ENCODE measurements at regions not wholly inside any gene's neighbourhood (a gene's known extent, or its start where the extent isn't known, plus 50 kb on each side); places are given as distances from the start of the nearest gene placed in this dataset.

- TF ChIP-seq CTCF (IDR thresholded peaks at IDR 0.05) = no peak
- Histone ChIP-seq H3K4me1 (no peaks in the 10 kb centered on the region), H3K9me3 (no peaks in the 10 kb centered on the region), H3K27ac (no peak overlapping the region), H3K4me3 (no peak overlapping the region), H3K36me3 (no peaks in the 10 kb centered on the region), H3K27me3 (no peaks in the 10 kb centered on the region)
- no peak for DNase-seq (ENCODE audit: low spot score)
Measured at GRCh38 chr6:8361259-8361658, 74.1 kb downstream of the SLC35B3 start.

- TF ChIP-seq CTCF (IDR thresholded peaks at IDR 0.05) = no peak
- Histone ChIP-seq H3K36me3 (no peaks in the 10 kb centered on the region), H3K4me3 (no peak overlapping the region), H3K4me1 (no peaks in the 10 kb centered on the region), H3K9me3 (no peaks in the 10 kb centered on the region), H3K27ac (no peak overlapping the region), H3K27me3 (no peaks in the 10 kb centered on the region)
- no peak for DNase-seq (ENCODE audit: low spot score)
Measured at GRCh38 chr6:8352966-8353340, 82.4 kb downstream of the SLC35B3 start.

DNA sequence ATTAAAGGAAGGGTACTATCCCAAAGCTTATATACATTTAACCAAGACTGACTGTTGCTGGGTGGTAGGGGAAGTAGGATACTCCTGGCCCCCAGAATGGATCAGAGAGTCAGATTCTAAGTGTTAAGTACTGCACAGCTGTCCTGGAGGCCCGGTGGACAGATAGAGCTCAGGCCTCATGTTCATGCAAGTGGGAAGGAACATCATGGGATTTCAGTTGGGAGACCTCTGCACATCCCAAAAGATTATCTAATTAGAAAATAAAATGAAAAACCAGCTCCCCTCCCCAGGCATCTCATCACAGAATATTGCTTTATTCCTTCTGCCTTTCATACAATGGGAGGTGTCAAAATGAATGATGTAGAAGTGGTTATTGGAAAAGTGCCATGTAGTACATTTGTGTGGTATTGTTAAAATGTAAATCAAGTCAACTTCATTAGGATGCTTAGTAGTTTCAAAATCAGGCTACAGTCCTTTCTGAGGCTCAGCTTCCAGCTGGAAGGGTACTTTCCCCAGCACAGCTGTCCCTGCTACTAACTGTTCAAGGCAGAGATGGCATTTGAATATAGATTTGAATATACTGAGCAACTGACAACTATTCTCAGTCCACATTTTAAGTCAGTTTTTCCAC lies 82.9 kb downstream of the SLC35B3 start:
- Histone ChIP-seq H3K9me3 (no peaks in the 10 kb centered on the region), H3K4me3 (no peak overlapping the region), H3K4me1 (no peaks in the 10 kb centered on the region), H3K27ac (no peak overlapping the region), H3K27me3 (no peaks in the 10 kb centered on the region), H3K36me3 (no peaks in the 10 kb centered on the region)
- TF ChIP-seq CTCF (IDR thresholded peaks at IDR 0.05) = no peak
- DNase-seq (ENCODE audit: low spot score) = no peak

DNA sequence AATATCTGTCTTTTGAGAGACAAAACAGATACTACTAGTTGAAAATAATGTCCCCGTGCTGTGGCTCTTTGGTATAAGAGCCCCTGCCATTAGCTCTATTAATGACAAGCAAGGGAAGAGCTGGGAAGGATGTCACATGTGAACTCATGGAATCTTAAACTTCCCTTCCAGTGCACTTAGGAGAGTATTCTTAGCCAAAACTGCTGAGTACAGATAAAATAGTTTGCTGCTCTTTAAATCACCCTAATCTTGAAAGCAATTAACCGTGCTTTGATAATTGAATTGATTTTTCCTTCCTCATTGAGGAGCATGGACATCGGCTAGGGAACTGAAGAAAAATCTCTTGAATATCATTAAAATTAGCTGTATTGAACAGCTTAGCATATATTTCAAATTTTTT lies 91.7 kb downstream of the SLC35B3 start:
- Histone ChIP-seq H3K4me1 (no peaks in the 10 kb centered on the region), H3K27me3 (no peaks in the 10 kb centered on the region), H3K36me3 (no peaks in the 10 kb centered on the region), H3K27ac (no peak overlapping the region), H3K4me3 (no peak overlapping the region), H3K9me3 (peaks cover 0 to 9% of the 10 kb centered on the region in 2 donors)
- no peak for TF ChIP-seq CTCF (IDR thresholded peaks at IDR 0.05)
- no peak for DNase-seq (ENCODE audit: low spot score)

- Histone ChIP-seq H3K4me3 (no peak overlapping the region), H3K27ac (no peak overlapping the region), H3K9me3 (peaks cover 0 to 9% of the 10 kb centered on the region in 2 donors), H3K27me3 (no peaks in the 10 kb centered on the region), H3K4me1 (no peaks in the 10 kb centered on the region), H3K36me3 (no peaks in the 10 kb centered on the region)
- no peak for DNase-seq (ENCODE audit: low spot score)
- no peak for TF ChIP-seq CTCF (IDR thresholded peaks at IDR 0.05)
Measured at GRCh38 chr6:8342241-8342819, 93.0 kb downstream of the SLC35B3 start.

DNA sequence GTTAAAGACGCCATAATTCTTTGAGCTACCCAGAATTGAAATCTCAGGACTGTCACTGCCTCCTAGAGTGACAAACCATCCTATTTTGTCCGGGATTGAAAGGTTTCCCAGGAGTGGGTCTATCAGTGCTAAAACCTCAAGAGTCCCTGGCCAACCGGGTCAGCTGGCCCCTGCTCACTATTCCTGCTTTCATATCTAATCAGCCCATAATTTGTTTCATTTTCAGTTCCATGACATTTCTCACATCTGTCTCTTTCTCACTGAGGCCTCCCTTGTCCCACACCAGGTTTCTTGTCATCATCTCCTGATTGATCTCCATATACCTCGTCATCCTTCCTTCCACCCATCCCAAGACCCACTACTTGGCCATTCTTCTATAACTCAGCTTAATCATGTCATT lies 98.2 kb downstream of the SLC35B3 start:
- DNase-seq (ENCODE audit: low spot score) = no peak
- no peak overlapping the region for H3K27ac ChIP-seq
- no peak for TF ChIP-seq CTCF (IDR thresholded peaks at IDR 0.05)
- H3K4me1 ChIP-seq = no peaks in the 10 kb centered on the region
- no peaks in the 10 kb centered on the region for H3K36me3 ChIP-seq
- no peak overlapping the region for H3K4me3 ChIP-seq
- no peaks in the 10 kb centered on the region for H3K9me3 ChIP-seq
- H3K27me3 ChIP-seq = no peaks in the 10 kb centered on the region

All from right atrium auricular region (tissue), 2 donors.